ENCODE measurements at regions not wholly inside any gene's neighbourhood (a gene's known extent, or its start where the extent isn't known, plus 50 kb on each side); places are given as distances from the start of the nearest gene placed in this dataset.

DNA sequence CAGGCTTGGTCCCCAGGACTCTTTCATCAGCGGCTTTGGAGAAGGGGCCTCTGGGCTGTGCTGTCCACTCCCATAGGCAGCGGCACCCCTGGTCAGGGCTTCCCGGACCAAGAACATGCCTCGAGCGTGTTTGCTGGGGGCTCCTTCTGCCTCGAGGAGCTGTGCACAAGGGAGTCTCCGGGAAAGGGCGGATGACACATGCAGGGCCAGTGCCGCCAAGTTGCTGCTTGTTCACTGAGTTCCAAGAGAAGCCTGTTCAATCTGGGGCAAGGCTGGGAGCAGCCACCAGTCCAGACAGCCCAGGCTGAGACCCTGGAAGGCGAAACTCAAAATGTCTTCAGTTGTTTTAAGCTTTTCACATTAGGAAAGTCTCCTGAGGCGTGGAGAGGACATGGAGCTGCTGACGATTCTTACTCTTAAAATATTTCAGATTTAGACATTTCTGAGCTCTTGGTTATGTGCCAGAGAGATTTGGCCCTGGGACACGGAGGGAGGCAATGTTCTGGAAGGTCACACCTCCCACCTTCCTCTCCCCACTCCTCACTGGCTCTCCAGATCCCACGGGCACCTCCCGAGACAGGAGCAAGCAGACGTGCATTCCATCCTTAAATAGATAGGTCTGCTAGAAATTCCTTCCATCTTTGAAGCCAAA is 84.5 kb upstream of the ZNF469 start:
- DNase-seq: no peak
- BruUV-seq (replicated peaks): no TSS peak
- H3K9me3 Mint-ChIP-seq (ENCODE audit: low read depth, unreplicated experiment): no peaks in the 10 kb centered on the region
- peaks cover 95% of the 10 kb centered on the region for H3K27me3 Mint-ChIP-seq (ENCODE audit: unreplicated experiment)
- H3K4me1 Mint-ChIP-seq (ENCODE audit: low read depth, unreplicated experiment): no peaks in the 10 kb centered on the region
- H3K36me3 Mint-ChIP-seq (ENCODE audit: insufficient read depth, unreplicated experiment): no peaks in the 10 kb centered on the region
- TF ChIP-seq, protein P1, sequence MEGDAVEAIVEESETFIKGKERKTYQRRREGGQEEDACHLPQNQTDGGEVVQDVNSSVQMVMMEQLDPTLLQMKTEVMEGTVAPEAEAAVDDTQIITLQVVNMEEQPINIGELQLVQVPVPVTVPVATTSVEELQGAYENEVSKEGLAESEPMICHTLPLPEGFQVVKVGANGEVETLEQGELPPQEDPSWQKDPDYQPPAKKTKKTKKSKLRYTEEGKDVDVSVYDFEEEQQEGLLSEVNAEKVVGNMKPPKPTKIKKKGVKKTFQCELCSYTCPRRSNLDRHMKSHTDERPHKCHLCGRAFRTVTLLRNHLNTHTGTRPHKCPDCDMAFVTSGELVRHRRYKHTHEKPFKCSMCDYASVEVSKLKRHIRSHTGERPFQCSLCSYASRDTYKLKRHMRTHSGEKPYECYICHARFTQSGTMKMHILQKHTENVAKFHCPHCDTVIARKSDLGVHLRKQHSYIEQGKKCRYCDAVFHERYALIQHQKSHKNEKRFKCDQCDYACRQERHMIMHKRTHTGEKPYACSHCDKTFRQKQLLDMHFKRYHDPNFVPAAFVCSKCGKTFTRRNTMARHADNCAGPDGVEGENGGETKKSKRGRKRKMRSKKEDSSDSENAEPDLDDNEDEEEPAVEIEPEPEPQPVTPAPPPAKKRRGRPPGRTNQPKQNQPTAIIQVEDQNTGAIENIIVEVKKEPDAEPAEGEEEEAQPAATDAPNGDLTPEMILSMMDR (IDR thresholded peaks at IDR 0.05; ENCODE audit: unreplicated experiment): no peak
- intact Hi-C loops (cut with micrococcal nuclease; ENCODE audit: unreplicated experiment): no loop called here
- CTCF ChIA-PET: interaction anchor here (1.3 to 2.1 kb wide), 2 partner anchors 11 to 17 kb away, joined by 3 to 8 read pairs; no protein-coding TSS in a partner anchor
- H3K4me3 Mint-ChIP-seq (ENCODE audit: low read depth, unreplicated experiment): no peak overlapping the region
- H3K27ac Mint-ChIP-seq (ENCODE audit: unreplicated experiment): no peak overlapping the region

DNA sequence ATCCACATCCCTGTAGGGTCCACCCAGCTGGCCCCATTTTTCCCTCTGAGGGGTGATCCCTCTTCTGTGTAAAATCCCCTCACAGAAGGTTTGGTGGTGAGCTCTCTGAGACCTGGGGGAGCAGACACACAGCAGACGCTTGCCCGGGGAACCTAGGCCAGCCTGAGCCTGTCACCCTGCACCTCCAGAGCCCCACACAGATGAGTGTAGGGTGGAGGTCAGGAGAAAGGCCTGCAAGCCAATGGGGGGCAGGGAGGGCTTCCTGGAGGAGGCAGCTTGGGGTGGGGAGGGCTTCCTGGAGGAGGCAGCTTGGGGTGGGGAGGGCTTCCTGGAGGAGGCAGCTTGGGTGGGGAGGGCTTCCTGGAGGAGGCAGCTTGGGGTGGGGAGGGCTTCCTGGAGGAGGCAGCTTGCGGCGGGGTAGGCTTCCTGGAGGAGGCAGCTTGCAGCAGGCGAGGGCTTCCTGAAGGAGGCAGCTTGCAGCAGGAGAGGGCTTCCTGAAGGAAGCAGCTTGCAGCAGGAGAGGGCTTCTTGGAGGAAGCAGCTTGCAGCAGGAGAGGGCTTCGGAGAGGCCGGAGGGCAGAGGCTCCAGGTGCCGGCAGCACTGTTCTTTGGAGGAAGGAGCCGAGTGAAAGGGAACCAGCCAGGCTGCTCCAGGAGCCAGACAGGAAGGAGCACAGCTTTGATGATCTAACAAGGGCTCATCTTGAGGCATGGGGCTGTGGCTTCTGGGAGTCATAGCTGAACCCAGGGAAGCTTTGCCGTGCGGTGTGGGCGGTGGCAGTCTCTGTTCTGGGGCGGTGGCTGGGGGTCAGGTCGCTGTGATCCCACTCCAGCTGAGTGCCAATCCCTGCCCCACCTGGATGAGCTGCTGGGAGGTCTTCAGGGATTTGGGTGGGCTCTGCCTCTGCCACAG is 83.7 kb upstream of the ZNF469 start:
- CTCF ChIA-PET: interaction anchor here (1.3 to 2.1 kb wide), 2 partner anchors 12 to 17 kb away, joined by 3 to 8 read pairs; no protein-coding TSS in a partner anchor
- H3K9me3 Mint-ChIP-seq (ENCODE audit: low read depth, unreplicated experiment): no peaks in the 10 kb centered on the region
- H3K36me3 Mint-ChIP-seq (ENCODE audit: insufficient read depth, unreplicated experiment): no peaks in the 10 kb centered on the region
- no peak overlapping the region for H3K4me3 Mint-ChIP-seq (ENCODE audit: low read depth, unreplicated experiment)
- DNase-seq: no peak
- peaks cover 95% of the 10 kb centered on the region for H3K27me3 Mint-ChIP-seq (ENCODE audit: unreplicated experiment)
- intact Hi-C loops (cut with micrococcal nuclease; ENCODE audit: unreplicated experiment): no loop called here
- H3K27ac Mint-ChIP-seq (ENCODE audit: unreplicated experiment): no peak overlapping the region
- no TSS peak for BruUV-seq (replicated peaks)
- TF ChIP-seq, protein P1 (IDR thresholded peaks at IDR 0.05; ENCODE audit: unreplicated experiment): no peak
- H3K4me1 Mint-ChIP-seq (ENCODE audit: low read depth, unreplicated experiment): no peaks in the 10 kb centered on the region

GRCh38 chr16:88299751-88300462 is 82.9 kb upstream of the ZNF469 start:
- Mint-ChIP-seq H3K4me3 (ENCODE audit: low read depth, unreplicated experiment) (no peak overlapping the region), H3K9me3 (ENCODE audit: low read depth, unreplicated experiment) (no peaks in the 10 kb centered on the region), H3K27ac (ENCODE audit: unreplicated experiment) (no peak overlapping the region), H3K36me3 (ENCODE audit: insufficient read depth, unreplicated experiment) (no peaks in the 10 kb centered on the region), H3K27me3 (ENCODE audit: unreplicated experiment) (peaks cover 89% of the 10 kb centered on the region), H3K4me1 (ENCODE audit: low read depth, unreplicated experiment) (no peaks in the 10 kb centered on the region)
- intact Hi-C loops (cut with micrococcal nuclease; ENCODE audit: unreplicated experiment): no loop called here
- DNase-seq: no peak
- BruUV-seq (replicated peaks): no TSS peak
- CTCF ChIA-PET: interaction anchor here (2.1 kb wide), 1 partner anchor 13 kb away, joined by 8 read pairs; no protein-coding TSS in a partner anchor
- TF ChIP-seq, protein P1 (IDR thresholded peaks at IDR 0.05; ENCODE audit: unreplicated experiment): no peak

DNA sequence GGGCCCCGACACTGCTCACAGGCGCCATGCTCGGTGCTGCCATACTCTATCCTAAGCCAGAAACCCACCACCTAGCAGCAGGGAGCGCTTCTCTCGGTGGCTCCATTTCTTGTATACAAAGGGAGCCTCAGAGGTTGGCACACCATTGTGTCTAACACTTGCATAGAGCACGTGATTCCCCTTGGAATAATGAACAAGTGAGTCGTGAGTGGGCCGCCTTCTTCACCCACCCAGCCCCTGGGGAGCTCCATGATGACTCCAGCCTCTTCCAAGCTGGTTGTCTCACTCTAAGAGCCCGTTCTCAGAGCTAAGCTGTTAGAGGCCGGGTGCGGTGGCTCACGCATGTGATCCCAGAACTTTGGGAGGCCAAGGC is 82.3 kb upstream of the ZNF469 start:
- no TSS peak for BruUV-seq (replicated peaks)
- intact Hi-C loops (cut with micrococcal nuclease; ENCODE audit: unreplicated experiment): no loop called here
- Mint-ChIP-seq H3K4me3 (ENCODE audit: low read depth, unreplicated experiment) (no peak overlapping the region), H3K27me3 (ENCODE audit: unreplicated experiment) (peaks cover 92% of the 10 kb centered on the region), H3K27ac (ENCODE audit: unreplicated experiment) (no peak overlapping the region), H3K4me1 (ENCODE audit: low read depth, unreplicated experiment) (no peaks in the 10 kb centered on the region), H3K36me3 (ENCODE audit: insufficient read depth, unreplicated experiment) (no peaks in the 10 kb centered on the region), H3K9me3 (ENCODE audit: low read depth, unreplicated experiment) (no peaks in the 10 kb centered on the region)
- TF ChIP-seq, protein P1 (IDR thresholded peaks at IDR 0.05; ENCODE audit: unreplicated experiment): no peak
- CTCF ChIA-PET: no interaction called here
- no peak for DNase-seq
